ENCODE measurements at regions not wholly inside any gene's neighbourhood (a gene's known extent, or its start where the extent isn't known, plus 50 kb on each side); places are given as distances from the start of the nearest gene placed in this dataset.

DNA sequence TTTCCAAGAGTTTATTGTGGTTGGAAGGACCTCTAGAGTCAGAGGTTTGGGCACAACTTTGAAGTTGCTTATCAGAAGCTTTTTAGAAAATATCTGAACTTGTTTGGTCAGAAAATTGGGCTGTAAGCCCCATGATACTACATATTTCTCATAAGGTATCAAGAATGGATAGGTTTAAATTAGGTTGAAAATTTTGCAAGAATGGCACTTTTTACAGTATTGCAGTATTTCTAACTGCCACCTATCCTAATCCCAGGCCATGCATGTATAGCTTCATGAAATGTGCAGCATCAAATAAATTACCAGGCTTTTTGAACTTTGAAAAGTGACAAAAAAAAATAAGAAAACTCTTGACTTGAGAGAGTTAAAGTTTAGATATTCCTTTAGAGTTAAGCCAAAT is 367.2 kb downstream of the FIGN start:
- DNase-seq (ENCODE audit: low read depth in 3 of 3): no peak

DNA sequence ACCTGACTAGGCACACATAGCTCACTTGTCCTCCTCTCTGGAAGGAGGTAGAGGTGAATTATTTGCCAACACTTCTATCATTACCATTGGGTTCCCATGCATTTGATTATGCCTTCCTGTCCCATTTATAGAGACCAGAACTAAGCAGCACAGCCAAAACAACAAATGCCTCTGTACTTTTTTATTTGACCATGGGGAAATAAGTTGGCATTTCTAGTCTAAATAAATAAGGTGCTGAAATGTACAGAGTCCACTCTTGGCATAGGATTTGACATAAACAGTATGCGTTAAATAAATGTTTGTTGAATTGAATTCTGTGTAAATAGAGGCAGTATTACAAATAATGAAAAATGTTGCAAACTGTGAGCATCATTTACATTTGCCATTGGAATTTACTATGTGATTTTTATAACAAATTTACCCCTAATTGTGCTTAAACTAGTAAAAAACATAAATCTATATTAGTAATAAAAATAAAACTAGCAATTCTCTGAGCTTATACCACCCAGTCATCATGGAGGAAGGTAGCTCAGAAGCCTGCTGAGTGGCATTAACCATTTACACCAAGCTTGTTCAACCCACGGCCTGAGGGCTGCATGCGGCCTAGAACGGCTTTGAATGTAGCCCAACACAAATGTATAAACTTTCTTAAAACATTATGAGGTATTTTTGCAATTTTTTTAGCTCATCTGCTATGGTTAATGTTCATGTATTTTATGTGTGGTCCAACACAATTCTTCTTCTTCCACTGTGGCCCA is 367.8 kb downstream of the FIGN start:
- DNase-seq (ENCODE audit: low read depth in 3 of 3): no peak

DNA sequence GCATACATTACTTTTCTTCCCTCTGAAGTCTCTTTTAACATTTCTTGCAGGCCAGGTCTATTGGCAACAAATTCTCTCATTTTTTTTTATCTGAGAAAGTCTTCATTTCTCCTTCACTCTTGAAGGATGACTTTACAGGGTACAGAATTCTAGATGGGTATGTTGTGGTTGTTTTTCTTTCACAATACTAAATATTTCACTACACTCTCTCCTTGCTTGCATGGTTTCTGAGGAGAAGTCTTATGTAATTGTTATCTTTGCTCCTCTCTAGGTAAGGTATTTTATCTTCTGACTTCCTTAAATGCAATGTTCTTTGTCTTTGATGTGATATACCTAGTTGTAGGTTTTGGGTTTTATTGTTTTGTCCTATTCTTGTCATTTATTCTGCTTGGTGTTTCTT is 371.1 kb downstream of the FIGN start:
- DNase-seq (ENCODE audit: low read depth in 3 of 3): no peak

DNA sequence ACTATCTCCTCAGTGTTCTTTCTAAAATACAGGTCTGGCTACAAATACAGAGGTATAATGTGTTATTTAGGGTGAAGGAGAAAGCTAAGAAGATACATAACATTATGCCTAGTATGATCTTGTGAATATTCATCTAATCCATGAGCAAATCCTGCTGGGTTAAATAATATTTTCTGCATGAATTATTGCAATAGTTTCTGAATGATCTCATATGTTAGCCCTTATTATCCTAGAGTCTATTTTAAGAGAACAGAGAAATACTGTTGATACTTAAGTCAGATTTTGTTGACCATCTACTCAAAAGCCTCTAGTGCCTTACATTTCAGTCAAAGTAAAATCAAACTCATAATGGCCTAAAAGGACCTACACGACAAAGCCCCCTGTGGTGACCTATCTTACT is 382.3 kb downstream of the FIGN start:
- DNase-seq (ENCODE audit: low read depth in 3 of 3): no peak

DNA sequence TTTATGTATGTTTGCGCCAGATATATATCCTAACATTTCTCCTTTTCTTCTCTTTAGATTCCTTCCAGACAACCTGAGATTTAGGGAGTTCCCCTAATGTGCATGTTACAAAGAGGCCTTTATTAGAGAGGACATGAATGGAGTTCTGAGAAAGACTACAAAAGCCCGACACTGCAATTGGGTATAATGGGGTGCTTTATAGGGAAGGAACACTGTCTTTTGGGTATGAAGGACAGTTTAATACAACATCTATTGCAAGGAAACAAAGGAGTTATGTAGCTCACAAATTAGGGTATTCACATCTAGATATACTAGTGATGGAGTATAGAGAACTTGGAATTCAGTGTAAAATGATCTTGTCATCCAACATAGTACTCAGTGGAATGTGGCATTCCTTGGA is 383.8 kb downstream of the FIGN start:
- DNase-seq (ENCODE audit: low read depth in 3 of 3): no peak

DNA sequence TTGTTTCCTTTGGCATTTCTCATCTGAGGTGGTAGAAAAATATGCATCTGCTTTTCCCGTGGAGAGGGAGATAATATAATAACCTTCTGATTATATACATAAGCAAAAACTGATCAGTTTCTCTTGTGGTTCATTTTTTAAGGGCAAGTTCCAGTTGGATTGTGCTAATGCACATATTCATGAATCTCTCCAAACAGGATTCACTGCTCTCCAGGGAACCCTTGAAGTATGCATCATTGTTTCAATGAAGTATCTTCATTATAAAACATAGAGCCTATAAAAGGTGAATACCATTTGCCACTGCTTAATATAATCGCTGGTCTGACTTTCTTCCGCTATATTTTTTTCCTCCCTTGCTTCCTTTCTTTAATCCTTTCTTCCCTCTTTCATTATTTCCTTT is 384.7 kb downstream of the FIGN start:
- DNase-seq (ENCODE audit: low read depth in 3 of 3): no peak

DNA sequence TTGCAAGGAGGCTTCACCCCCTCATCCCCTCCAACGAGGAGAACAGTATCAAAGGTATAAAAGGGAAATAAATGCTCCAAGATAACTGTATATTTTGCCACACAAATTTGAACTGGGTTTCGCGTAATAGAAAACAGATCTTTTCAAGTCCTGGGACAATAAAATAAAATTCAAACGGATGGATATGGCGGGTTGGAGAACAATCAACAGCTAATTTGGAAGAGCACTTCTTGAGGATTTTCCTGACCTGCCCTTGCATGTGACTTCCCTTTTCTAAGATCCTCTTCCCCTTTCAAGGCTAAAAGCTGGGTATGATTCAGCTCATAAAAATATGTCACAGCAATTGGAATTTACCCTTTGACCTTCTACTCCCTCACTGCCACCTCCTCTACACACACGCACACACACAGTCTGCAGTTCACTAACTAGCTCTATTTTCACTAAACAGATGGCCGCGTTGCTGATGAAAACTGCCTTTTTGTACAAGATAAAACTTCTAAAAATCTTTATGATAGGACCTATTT is 386.9 kb downstream of the FIGN start:
- DNase-seq (ENCODE audit: low read depth in 3 of 3): no peak

DNA sequence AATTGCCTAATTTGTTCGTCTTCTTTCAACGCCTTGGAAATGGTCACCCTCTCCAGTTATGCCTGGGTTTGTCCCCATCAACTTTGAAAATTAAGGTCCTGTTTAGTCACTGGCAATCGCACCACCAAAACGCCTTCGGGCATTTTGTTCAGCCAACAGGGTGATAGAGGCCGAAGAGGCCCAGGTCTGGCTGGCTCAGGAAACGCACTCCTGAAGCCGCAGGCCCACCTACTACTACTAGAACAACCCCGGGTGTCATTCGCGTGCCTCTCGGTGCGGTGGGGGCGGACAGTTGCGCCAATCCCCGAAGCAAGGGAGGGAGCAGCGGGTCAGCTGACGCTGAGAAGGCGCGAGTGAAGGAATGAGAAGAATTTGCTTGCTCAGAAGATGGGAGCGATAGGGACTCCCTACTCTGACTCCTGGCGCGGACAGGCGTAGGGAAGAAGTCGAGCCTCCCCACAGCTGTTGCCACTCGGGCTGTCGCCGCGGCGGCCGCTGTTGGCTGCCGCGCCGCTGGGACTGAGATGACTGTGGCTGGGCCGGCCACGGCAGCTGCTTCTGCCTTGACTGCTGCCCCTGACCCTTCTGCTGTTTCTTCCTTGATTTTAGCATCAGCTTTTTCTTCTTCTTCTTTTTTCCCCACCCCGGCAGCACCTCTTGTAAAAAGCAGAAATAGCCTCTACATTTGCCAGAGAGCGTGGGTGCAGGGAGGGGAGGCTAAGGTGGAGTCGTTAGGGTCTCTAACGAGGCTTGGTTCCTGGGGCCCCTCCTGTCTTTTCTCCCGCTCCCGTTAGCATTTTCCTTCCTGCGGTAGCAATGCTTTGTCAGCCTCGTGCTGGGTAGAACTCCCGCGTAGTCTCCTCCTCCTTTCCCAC is 387.6 kb downstream of the FIGN start:
- no peak for DNase-seq (ENCODE audit: low read depth in 3 of 3)

DNA sequence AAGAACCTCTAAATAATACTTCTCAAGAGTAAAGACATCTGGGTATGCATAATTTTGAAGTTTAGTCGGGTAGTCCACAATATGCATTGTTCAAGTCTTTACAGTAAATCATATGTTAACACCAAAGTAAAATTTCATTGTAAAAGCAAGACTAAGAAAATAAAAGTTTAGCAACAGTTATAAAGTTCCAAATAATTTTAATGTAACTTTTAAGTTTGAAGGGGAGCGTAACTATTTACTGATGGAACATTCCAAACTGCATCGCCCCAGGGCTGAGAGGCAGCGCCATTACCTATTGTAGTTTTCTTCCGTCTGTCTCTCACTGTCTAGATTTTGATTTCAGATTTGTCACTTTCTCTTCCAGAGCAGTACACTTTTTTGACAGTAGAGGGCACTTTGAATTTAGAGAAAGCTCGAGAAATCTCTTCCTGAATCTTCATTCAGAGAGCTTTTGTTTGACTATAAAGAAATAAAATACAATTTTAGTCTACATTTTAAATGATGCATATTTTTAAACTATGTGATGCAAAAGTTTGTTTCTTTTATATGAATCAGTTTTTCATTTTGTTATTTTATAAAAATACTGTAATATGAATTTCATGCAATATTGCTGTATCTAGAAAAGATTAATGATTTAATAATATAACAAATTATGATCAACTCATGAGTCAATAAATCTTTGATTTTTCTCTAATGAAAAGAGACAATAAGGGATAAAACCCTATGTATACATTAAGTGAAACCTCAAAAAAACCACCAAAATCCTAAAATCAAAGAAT is 389.8 kb downstream of the FIGN start:
- DNase-seq (ENCODE audit: low read depth in 3 of 3): no peak

DNA sequence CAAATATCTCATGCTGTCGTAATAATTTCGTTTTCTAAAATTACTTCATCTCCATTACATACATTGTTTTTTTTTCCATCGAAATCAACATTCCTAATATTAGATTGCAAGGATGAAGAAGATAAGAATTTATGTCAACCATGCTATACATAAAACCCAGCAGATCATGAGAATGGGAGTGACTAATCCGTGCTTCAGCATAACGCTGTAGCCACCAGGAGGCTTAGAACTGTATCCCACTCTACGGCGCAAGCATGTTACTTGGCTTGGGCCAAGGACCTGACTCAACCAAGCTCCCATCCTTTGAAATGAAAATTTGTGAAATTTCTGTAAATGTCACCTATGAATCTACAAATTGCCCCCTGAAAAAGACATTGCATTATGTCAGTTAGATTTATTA is 392.5 kb downstream of the FIGN start:
- no peak for DNase-seq (ENCODE audit: low read depth in 3 of 3)

DNA sequence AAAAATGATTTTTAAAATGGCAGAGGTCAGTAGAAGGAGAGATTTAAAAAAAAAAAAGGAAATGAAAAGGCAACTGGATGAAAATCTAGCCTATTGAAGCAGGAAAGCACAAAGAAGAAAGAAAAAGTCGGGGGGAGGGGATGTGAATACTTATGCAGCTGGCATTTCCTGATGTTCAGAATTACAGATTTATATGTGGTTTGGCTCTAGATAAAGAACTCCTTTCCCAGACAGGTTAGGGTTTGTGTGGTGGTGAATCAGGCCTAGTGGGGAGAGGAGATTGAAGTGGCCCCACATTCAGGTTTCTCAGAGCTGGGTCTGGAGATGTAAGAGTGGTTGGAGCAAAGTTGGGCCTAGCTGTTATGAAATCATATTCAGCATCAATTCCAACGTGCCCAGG is 394.4 kb downstream of the FIGN start:
- no peak for DNase-seq (ENCODE audit: low read depth in 3 of 3)

DNA sequence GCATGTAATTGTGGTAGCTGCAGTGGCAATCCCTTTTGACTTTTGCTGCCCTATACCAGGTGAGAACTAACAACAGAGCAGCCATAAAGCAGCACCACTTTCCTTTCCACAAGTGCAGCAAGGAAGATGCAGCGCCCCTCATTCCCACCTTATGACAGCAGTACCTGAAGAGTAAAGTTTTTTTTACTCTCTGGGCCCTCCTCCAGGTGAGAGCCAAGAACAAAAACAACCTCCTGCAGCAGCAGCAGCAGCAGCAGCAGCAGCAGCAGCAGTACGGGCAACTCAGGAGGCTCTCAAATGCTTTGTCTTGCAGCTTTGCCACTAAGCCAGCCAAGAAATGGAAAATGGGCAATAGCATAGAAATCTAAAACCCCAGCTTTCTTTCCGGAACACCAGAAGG is 397.5 kb downstream of the FIGN start:
- no peak for DNase-seq (ENCODE audit: low read depth in 3 of 3)

DNA sequence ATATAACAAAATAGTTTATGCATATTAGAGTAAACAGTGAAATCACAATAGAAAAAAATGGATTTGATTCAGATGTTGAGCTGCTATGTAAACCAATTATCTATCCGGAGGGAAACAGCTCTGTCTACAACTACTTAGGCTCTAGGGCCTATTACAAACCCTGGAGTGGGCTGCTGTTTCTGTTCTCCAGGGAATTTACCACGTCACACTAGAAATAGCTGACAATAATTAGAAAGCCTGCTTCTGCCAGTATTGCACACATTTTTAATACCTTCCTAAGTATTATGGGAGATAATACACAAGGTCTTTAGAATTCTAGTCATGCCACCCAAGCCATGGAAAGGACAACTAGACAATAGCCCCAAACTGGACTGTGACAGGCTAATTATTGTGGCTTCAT is 411.1 kb downstream of the FIGN start:
- no peak for DNase-seq (ENCODE audit: low read depth in 3 of 3)

DNA sequence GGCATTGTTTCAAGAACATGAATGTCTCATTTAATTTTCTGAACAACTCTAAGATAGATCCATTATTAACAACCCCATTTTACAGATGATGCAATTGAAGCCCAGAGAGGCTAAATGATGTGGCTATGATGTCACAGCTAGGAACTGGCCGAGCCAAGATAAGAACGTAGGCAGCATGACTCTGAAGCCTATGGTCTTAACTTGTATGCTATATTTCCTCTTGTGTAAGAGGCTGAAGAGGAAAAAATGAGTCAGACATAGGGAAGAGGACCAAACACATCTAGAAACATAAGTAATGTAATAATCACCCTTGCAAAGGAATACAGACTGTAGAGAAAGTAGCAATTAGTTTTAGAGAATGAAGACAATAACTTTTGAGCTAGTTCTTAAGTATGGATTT is 416.8 kb downstream of the FIGN start:
- DNase-seq (ENCODE audit: low read depth in 3 of 3): no peak

DNA sequence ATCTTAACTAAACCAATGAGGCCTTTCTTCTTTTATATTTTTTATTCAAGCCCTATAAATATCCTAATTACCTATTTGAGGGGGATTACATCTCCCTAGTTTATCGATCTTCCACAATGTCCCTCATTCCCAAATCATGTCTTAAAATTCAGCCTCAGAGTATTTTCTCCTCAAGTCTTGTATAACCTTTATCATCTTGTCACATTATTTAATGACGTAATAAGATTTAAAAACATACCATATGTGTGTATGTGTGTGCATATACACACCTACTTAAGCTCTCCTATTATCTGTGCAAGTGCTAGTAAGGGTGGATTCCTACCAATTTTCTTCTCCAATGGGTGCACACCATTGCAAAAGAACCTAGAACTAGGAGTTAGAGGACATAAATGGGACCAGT is 421.1 kb downstream of the FIGN start:
- DNase-seq (ENCODE audit: low read depth in 3 of 3): no peak

DNA sequence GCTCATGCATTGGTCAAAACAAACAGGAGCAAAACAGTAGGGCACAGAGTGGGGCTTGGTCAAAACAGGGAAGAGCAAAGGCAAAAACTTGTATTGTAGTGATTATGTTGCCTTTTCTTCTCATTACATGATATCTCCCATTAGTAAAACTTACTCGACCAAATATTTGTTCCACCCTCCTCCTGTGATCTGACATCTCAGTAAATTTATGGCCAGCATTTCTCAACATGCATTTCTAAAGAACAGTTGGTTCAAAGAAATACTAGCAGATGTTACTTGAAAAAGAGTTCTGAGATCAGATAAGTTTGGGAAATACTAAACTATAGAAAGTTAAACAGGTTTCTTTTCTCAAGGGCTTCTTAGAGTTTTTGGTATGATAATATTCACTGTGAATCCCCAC is 423.1 kb downstream of the FIGN start:
- DNase-seq (ENCODE audit: low read depth in 3 of 3): no peak

DNA sequence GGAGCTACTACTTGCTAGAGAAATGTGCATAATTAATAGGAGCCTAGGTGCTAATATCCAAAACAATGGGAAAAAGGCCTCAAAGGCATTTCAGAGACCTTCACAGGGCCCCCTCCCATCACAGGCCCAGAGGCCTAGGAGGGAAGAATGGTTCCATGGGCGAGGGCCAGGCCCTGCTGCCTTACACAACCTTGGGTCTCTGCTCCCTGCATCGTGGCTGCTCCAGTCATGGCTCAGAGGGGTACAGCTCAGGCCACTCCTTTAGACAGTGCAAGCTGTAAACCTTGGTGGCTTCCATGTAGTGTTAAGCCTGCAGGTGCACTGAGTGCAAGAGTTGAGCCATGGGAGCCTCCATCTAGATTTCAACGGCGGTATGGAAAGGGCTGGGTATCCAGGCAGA is 429.2 kb downstream of the FIGN start:
- no peak for DNase-seq (ENCODE audit: low read depth in 3 of 3)

DNA sequence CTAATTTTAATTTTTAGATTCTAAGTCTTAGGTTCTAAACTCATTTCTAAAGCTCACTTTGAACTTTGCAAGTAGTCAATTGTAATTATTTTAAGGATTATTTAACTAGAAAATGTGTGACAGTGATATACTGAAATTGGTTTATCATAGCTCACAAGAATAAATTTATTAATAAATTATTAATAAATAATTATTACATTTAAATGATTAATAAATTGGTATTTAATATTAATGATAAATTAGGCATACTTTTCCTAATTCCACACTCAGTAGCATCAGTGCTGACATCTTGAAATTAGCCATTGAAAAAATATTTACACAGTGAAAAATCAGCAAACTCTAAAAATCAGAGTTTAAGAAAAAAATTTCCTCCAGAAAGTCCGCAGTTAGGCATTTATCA is 433.7 kb downstream of the FIGN start:
- DNase-seq (ENCODE audit: low read depth in 3 of 3): no peak

DNA sequence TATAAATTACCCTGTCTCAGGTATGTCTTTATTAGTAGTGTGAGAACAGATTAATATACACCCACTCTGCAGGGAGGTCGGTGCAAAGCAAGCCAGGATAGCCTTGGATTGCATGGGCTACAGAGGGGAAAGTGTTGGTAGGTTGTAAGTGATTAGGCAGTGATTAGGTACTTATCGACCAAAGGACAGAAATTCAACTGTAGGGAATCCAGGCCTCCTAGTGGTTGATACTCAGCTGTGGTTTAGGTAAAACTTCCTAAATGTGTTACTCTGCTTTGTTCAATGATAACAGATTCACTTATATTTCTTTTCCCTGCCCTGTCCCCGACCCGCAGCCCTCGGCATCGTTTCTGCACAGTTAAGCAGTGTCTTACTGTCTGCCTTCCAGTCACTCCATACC is 444.0 kb downstream of the FIGN start:
- no peak for DNase-seq (ENCODE audit: low read depth in 3 of 3)

DNA sequence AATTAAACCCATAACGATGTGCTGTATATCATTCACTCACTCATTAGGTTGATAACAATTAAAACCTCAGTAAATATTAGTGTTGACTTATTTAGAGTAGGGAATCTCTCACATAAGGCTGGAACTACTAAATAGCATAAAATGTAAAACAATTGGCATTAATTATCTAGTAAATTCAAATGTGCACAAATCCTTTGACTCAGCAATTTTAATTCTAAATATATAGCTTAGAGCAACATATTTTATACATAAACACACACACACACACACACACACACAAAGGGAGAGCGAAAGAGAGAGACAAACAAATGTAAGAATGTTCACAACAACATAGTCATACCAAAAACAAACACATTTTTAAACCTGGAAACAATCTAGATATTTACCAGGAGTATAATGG is 443.1 kb upstream of the KCNH7 start:
- no peak for DNase-seq (ENCODE audit: low read depth in 3 of 3)

DNA sequence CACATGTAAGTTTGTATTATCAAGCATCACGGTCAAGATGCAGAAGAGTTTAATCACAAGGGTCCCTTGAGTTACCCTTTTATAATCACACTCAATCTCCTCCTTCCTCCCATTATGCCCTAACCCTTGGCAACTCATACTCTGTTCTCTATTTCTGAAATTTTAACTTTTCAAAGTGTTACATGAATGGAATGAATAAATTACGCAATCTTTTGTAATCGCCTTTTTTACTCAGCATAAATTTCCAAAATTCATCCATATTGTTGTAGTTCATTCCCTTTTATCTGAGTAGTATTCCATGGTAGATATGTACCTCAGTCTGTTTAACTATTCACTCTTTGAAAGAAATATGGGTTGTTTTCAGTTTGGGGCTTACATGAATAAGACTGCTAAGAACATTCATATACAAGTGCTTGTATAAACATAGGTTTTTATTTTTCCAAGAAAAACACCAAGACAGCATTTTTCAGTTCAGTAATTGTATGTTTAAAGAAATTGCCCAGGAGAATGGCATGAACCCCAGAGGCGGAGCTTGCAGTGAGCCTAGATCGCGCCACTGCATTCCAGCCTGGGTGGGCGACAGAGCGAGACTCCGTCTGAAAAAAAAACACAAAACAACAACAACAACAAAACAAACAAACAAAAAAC is 430.9 kb upstream of the KCNH7 start:
- DNase-seq (ENCODE audit: low read depth in 3 of 3): no peak

DNA sequence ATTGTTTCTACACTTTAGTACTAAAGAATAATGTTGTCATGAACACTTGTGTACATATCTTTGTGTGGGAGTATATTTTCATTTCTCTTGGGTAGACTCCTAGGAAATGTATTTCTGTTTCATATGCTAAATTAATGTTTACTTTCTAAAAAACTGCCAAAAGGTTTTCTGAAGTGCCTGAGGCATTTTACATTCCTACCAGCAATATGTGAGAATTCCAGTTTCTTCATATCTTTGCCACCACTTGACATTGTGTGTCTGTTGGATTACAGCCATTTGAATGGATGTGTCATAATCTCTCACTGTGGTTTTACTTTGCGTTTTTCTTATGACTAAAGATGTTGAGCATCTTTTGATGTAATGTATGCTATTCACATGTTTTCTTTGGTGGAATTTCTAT is 428.2 kb upstream of the KCNH7 start:
- DNase-seq (ENCODE audit: low read depth in 3 of 3): no peak

All from stimulated activated CD4-positive, alpha-beta T cell treated with anti-CD3 and anti-CD28 coated beads, TNF-alpha, amount 100 ng/mL, for 48 hours (primary cell).